ENCODE measurements at regions not wholly inside any gene's neighbourhood (a gene's known extent, or its start where the extent isn't known, plus 50 kb on each side); places are given as distances from the start of the nearest gene placed in this dataset.
"Not testable (repeated sequence)": the region's sequence is repeated elsewhere in the genome, so short reads cannot be mapped to it uniquely, and the experiment has no call there.

GRCh38 chr6:121540210-121540609 is 104.8 kb downstream of the GJA1 start:
- TF ChIP-seq TAF1 (IDR thresholded peaks at IDR 0.05; ENCODE audit: low read depth, low read length) (no peak), POU2F2 (IDR thresholded peaks at IDR 0.05; ENCODE audit: low read depth, low read length) (no peak), PAX5 (IDR thresholded peaks at IDR 0.05; ENCODE audit: insufficient read depth, low read length, severe bottlenecking) (no peak), POLR2A (IDR thresholded peaks at IDR 0.05; ENCODE audit: low read depth, low read length) (no peak), SPI1 (IDR thresholded peaks at IDR 0.05; ENCODE audit: low read depth, low read length) (no peak), POLR2AphosphoS5 (IDR thresholded peaks at IDR 0.05; ENCODE audit: low read depth, low read length) (no peak)

GRCh38 chr6:121544691-121545090 is 109.2 kb downstream of the GJA1 start:
- FAIRE-seq (no peak), DNase-seq (ENCODE audit: insufficient read length, low spot score) (no peak)
- no peak for TF ChIP-seq SPI1 (IDR thresholded peaks at IDR 0.05; ENCODE audit: low read depth, low read length)
- no peak for TF ChIP-seq PAX5 (IDR thresholded peaks at IDR 0.05; ENCODE audit: insufficient read depth, low read length, severe bottlenecking)
- TF ChIP-seq POLR2AphosphoS5 (IDR thresholded peaks at IDR 0.05; ENCODE audit: low read depth, low read length) = no peak
- TF ChIP-seq POLR2A (IDR thresholded peaks at IDR 0.05; ENCODE audit: low read depth, low read length) = no peak
- no peak for TF ChIP-seq POU2F2 (IDR thresholded peaks at IDR 0.05; ENCODE audit: low read depth, low read length)
- no peak for TF ChIP-seq TAF1 (IDR thresholded peaks at IDR 0.05; ENCODE audit: low read depth, low read length)

More at GRCh38 chr6:121540210-121540609, 104.8 kb downstream of the GJA1 start:
- DNase-seq (ENCODE audit: insufficient read length, low spot score) (no peak), FAIRE-seq (no peak)

GRCh38 chr6:121548131-121548530 is 112.7 kb downstream of the GJA1 start:
- DNase-seq (ENCODE audit: insufficient read length, low spot score) = no peak
- FAIRE-seq = no peak
- no peak for TF ChIP-seq POLR2A (IDR thresholded peaks at IDR 0.05; ENCODE audit: low read depth, low read length)
- TF ChIP-seq TAF1 (IDR thresholded peaks at IDR 0.05; ENCODE audit: low read depth, low read length) = no peak
- TF ChIP-seq PAX5 (IDR thresholded peaks at IDR 0.05; ENCODE audit: insufficient read depth, low read length, severe bottlenecking) = no peak
- TF ChIP-seq POU2F2 (IDR thresholded peaks at IDR 0.05; ENCODE audit: low read depth, low read length) = no peak
- TF ChIP-seq SPI1 (IDR thresholded peaks at IDR 0.05; ENCODE audit: low read depth, low read length) = no peak
- TF ChIP-seq POLR2AphosphoS5 (IDR thresholded peaks at IDR 0.05; ENCODE audit: low read depth, low read length) = no peak

- FAIRE-seq (no peak), DNase-seq (ENCODE audit: insufficient read length, low spot score) (no peak)
- TF ChIP-seq SPI1 (IDR thresholded peaks at IDR 0.05; ENCODE audit: low read depth, low read length) (no peak), POU2F2 (IDR thresholded peaks at IDR 0.05; ENCODE audit: low read depth, low read length) (no peak), TAF1 (IDR thresholded peaks at IDR 0.05; ENCODE audit: low read depth, low read length) (no peak), PAX5 (IDR thresholded peaks at IDR 0.05; ENCODE audit: insufficient read depth, low read length, severe bottlenecking) (no peak), POLR2AphosphoS5 (IDR thresholded peaks at IDR 0.05; ENCODE audit: low read depth, low read length) (no peak), POLR2A (IDR thresholded peaks at IDR 0.05; ENCODE audit: low read depth, low read length) (no peak)
Observed at GRCh38 chr6:121549736-121550135, 114.3 kb downstream of the GJA1 start.

- DNase-seq (ENCODE audit: insufficient read length, low spot score) = no peak
- TF ChIP-seq POLR2AphosphoS5 (IDR thresholded peaks at IDR 0.05; ENCODE audit: low read depth, low read length) (no peak), TAF1 (IDR thresholded peaks at IDR 0.05; ENCODE audit: low read depth, low read length) (no peak), SPI1 (IDR thresholded peaks at IDR 0.05; ENCODE audit: low read depth, low read length) (no peak), POLR2A (IDR thresholded peaks at IDR 0.05; ENCODE audit: low read depth, low read length) (no peak), PAX5 (IDR thresholded peaks at IDR 0.05; ENCODE audit: insufficient read depth, low read length, severe bottlenecking) (no peak), POU2F2 (IDR thresholded peaks at IDR 0.05; ENCODE audit: low read depth, low read length) (no peak)
- FAIRE-seq = no peak
Observed at GRCh38 chr6:121550491-121551010, 115.1 kb downstream of the GJA1 start.

- TF ChIP-seq PAX5 (IDR thresholded peaks at IDR 0.05; ENCODE audit: insufficient read depth, low read length, severe bottlenecking) (no peak), TAF1 (IDR thresholded peaks at IDR 0.05; ENCODE audit: low read depth, low read length) (no peak), SPI1 (IDR thresholded peaks at IDR 0.05; ENCODE audit: low read depth, low read length) (no peak)
- no peak for FAIRE-seq
- DNase-seq (ENCODE audit: insufficient read length, low spot score) = no peak
Observed at GRCh38 chr6:121555201-121555600, 119.8 kb downstream of the GJA1 start.

- not testable (repeated sequence) for FAIRE-seq
Observed at GRCh38 chr6:121556149-121556548, 120.7 kb downstream of the GJA1 start.

GRCh38 chr6:121557146-121557940 is 121.9 kb downstream of the GJA1 start:
- TF ChIP-seq POU2F2 (IDR thresholded peaks at IDR 0.05; ENCODE audit: low read depth, low read length) (no peak), SPI1 (IDR thresholded peaks at IDR 0.05; ENCODE audit: low read depth, low read length) (no peak), TAF1 (IDR thresholded peaks at IDR 0.05; ENCODE audit: low read depth, low read length) (no peak), POLR2AphosphoS5 (IDR thresholded peaks at IDR 0.05; ENCODE audit: low read depth, low read length) (no peak), POLR2A (IDR thresholded peaks at IDR 0.05; ENCODE audit: low read depth, low read length) (no peak), PAX5 (IDR thresholded peaks at IDR 0.05; ENCODE audit: insufficient read depth, low read length, severe bottlenecking) (no peak)
- FAIRE-seq = no peak
- DNase-seq (ENCODE audit: insufficient read length, low spot score) = no peak

More at GRCh38 chr6:121556149-121556548, 120.7 kb downstream of the GJA1 start:
- DNase-seq (ENCODE audit: insufficient read length, low spot score) = not testable (repeated sequence)

- no peak for DNase-seq (ENCODE audit: insufficient read length, low spot score)
- TF ChIP-seq TAF1 (IDR thresholded peaks at IDR 0.05; ENCODE audit: low read depth, low read length) = no peak
- TF ChIP-seq SPI1 (IDR thresholded peaks at IDR 0.05; ENCODE audit: low read depth, low read length) = no peak
- no peak for TF ChIP-seq POLR2AphosphoS5 (IDR thresholded peaks at IDR 0.05; ENCODE audit: low read depth, low read length)
- no peak for TF ChIP-seq PAX5 (IDR thresholded peaks at IDR 0.05; ENCODE audit: insufficient read depth, low read length, severe bottlenecking)
- TF ChIP-seq POLR2A (IDR thresholded peaks at IDR 0.05; ENCODE audit: low read depth, low read length) = no peak
- no peak for TF ChIP-seq POU2F2 (IDR thresholded peaks at IDR 0.05; ENCODE audit: low read depth, low read length)
- FAIRE-seq = no peak
Observed at GRCh38 chr6:121559611-121560269, 124.3 kb downstream of the GJA1 start.
